Neural progenitor cell (in vitro differentiated cells): ENCODE measurements at regions not wholly inside any gene's neighbourhood (a gene's known extent, or its start where the extent isn't known, plus 50 kb on each side); places are given as distances from the start of the nearest gene placed in this dataset.

Source experiments
- CTCF ChIP-seq: fragments of 200-600 bp; sonication (generic); IDR thresholded peaks from 2 replicates; pipeline ENCODE4 v1.5.1; 2017; ENCODE audit warnings: antibody characterized with exemption, mild to moderate bottlenecking
- EZH2 ChIP-seq: fragments of 200-600 bp; sonication (generic); IDR thresholded peaks from 2 replicates; pipeline ENCODE4 v1.6.1; 2017; ENCODE audit warnings: antibody characterized with exemption, mild to moderate bottlenecking, moderate library complexity
- EZH2phosphoT487 ChIP-seq: fragments of 200-600 bp; sonication (generic); IDR thresholded peaks from 2 replicates; pipeline ENCODE4 v1.6.1; 2017; ENCODE audit warnings: antibody characterized with exemption

GRCh38 chr7:118059209-118059608 is 124.8 kb upstream of the LSM8 start:
- TF ChIP-seq CTCF, result no peak
- TF ChIP-seq EZH2, result no peak
- no peak for TF ChIP-seq EZH2phosphoT487
